ENCODE measurements at regions not wholly inside any gene's neighbourhood (a gene's known extent, or its start where the extent isn't known, plus 50 kb on each side); places are given as distances from the start of the nearest gene placed in this dataset.
"Not testable (repeated sequence)": the region's sequence is repeated elsewhere in the genome, so short reads cannot be mapped to it uniquely, and the experiment has no call there.

- DNase-seq = no peak
Measured at GRCh38 chr10:34013235-34013634, 678.8 kb upstream of the NRP1 start.

- peak; percentile 14 for DNase-seq
Measured at GRCh38 chr10:34010891-34011290, 676.4 kb upstream of the NRP1 start.

GRCh38 chr10:34010228-34010627 is 675.8 kb upstream of the NRP1 start:
- not testable (repeated sequence) for DNase-seq

GRCh38 chr10:34008656-34009055 is 674.2 kb upstream of the NRP1 start:
- no peak for DNase-seq

GRCh38 chr10:34006471-34006870 is 672.0 kb upstream of the NRP1 start:
- no peak for DNase-seq

GRCh38 chr10:34003561-34003960 is 669.1 kb upstream of the NRP1 start:
- DNase-seq = no peak

- no peak for DNase-seq
Measured at GRCh38 chr10:34002896-34003295, 668.4 kb upstream of the NRP1 start.

GRCh38 chr10:34001831-34002230 is 667.4 kb upstream of the NRP1 start:
- DNase-seq = no peak

- DNase-seq = no peak
Measured at GRCh38 chr10:34001087-34001580, 666.7 kb upstream of the NRP1 start.

- DNase-seq = no peak
Measured at GRCh38 chr10:33993917-33994316, 659.5 kb upstream of the NRP1 start.

GRCh38 chr10:33991924-33992323 is 657.5 kb upstream of the NRP1 start:
- no peak for DNase-seq

- no peak for DNase-seq
Measured at GRCh38 chr10:33986515-33986914, 652.0 kb upstream of the NRP1 start.

GRCh38 chr10:33986016-33986415 is 651.5 kb upstream of the NRP1 start:
- no peak for DNase-seq

GRCh38 chr10:33982995-33983394 is 648.5 kb upstream of the NRP1 start:
- DNase-seq = no peak

GRCh38 chr10:33981301-33981700 is 646.8 kb upstream of the NRP1 start:
- DNase-seq = no peak

GRCh38 chr10:33979195-33979594 is 644.7 kb upstream of the NRP1 start:
- no peak for DNase-seq

- no peak for DNase-seq
Measured at GRCh38 chr10:33975481-33975880, 641.0 kb upstream of the NRP1 start.

GRCh38 chr10:33974976-33975478 is 640.6 kb upstream of the NRP1 start:
- DNase-seq = no peak

- DNase-seq = no peak
Measured at GRCh38 chr10:33968983-33969382, 634.5 kb upstream of the NRP1 start.

GRCh38 chr10:33967606-33968120 is 633.2 kb upstream of the NRP1 start:
- no peak for DNase-seq

GRCh38 chr10:33966946-33967345 is 632.5 kb upstream of the NRP1 start:
- DNase-seq = no peak

GRCh38 chr10:33965795-33966581 is 631.5 kb upstream of the NRP1 start:
- DNase-seq = no peak

- no peak for DNase-seq
Measured at GRCh38 chr10:33963729-33964128, 629.3 kb upstream of the NRP1 start.

GRCh38 chr10:33956322-33956721 is 621.9 kb upstream of the NRP1 start:
- DNase-seq = not testable (repeated sequence)

GRCh38 chr10:33955676-33956075 is 621.2 kb upstream of the NRP1 start:
- DNase-seq = no peak
